Hematopoietic multipotent progenitor cell (in vitro differentiated cells): ENCODE measurements at regions not wholly inside any gene's neighbourhood (a gene's known extent, or its start where the extent isn't known, plus 50 kb on each side); places are given as distances from the start of the nearest gene placed in this dataset.

Experiments
- DNase-seq, 3 donors: peaks; one replicate each; pipeline ENCODE4 v3.0.0-alpha.2; 2011 to 2015; ENCODE audit warnings: low read depth in 2 of 3, low spot score in 2 of 3

DNA sequence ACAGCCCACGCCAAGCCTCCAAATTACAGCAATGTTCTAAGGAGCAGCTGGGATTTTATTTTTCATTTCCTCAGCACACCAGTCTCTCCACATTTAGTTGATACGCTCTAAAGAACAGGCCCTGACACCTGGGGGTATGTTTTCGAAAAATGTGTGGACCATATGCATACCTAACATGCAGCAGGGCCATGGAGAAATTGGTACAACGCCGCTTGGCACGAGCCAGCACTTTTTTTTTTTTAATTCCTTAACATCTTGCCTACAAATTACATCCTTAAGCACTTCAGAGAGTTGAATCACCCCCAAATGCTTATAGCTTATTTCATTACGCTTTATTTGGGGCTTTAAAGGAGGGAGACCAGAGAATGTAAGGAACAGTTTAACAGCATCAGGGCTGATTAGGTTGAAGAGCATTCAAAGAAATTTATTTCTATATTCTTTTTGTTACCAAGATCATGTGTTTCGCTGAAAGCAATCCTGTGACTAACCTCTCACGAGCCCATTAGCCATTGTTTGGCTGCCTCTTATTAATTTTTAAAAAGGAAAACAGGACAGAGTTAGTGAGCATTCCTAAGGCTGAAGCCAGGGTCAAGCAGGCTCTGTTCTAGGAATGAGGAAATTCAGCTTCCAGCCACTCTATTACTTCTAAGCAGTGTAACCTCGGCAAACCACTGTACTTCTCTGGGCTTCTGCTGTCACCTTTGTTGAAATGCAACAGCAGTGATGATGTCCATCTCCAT is 173.8 kb downstream of the ACTL7B start:
- no peak for DNase-seq

GRCh38 chr9:108680946-108681345 is 174.8 kb downstream of the ACTL7B start:
- DNase-seq = no peak

- DNase-seq = no peak
These were observed 178.0 kb downstream of the ACTL7B start for GRCh38 chr9:108677776-108678175.

DNA sequence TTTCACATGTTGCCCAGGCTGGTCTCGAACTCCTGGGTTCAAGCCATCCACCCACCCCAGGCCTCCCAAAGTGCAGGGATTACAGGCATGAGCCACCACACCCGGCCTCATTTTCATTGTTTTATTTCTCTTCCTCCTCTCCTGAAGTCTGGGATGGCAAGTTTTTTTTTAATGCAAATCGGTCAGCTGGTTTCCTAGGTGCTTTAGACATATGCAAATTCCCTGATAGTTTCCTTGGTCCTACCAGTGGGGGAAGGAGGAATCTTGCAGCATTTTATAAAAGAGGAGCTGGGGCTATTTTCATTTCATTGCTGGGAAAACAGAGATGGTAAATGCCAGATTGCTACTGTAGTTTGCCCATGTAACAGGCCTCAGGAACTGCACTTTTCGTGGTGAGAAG is 179.4 kb downstream of the ACTL7B start:
- no peak for DNase-seq

GRCh38 chr9:108675708-108676107 is 180.1 kb downstream of the ACTL7B start:
- no peak for DNase-seq

DNA sequence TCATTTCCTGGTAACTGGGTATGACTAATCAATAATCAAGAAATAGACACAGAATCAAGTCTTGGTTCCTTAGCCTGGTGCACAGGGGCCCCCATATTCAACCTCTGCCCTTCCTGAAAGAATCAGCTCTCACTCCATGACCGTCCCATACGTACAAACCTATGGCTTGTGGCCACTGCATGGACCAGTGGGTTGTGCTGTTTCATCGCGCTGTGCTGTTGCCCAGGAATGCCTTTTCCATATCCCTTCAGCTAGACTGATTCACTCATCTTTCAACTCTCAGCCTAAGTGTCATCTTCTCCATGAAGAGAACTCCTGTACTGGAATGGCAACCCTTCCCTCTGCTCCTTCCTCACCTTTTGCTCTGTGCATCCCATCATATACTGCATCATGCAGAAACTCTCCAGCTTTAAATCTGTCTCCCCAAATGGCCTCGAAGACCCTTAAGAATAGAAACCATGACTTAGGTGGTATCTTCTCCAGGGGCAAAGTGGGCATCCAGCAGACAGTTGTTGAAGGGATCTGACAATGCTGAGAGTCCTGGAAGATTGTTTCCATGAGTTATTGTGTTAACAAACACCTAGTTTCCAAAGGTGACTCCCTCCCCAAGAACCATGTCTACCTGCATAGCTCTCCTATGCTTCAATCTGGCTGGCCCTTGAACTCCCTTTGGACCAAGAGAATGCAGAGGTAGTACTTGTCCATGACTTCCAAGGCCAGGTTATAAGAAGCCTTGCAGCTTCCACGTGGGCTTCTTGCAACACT is 180.8 kb downstream of the ACTL7B start:
- no peak for DNase-seq

DNA sequence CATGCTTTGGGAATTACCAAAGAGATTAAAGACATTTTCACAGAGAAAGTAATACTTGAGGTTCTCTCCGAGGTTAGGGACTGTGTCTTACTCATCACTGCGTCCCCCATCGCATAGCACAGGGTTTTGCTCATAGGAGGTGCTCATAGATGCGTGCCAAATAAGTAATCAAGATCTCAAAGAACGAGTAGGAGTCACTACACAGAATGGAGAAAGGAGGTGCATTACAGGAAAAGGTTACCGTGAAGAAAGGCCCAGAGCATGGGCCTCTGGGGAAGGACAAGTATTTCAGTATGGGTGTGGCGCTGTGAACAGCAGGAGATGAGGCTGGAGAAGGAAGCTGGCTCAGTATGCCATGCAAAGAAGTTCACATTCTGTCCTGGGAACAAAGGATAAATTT is 182.4 kb downstream of the ACTL7B start:
- DNase-seq = no peak

GRCh38 chr9:108672475-108673190 is 183.2 kb downstream of the ACTL7B start:
- no peak for DNase-seq

DNA sequence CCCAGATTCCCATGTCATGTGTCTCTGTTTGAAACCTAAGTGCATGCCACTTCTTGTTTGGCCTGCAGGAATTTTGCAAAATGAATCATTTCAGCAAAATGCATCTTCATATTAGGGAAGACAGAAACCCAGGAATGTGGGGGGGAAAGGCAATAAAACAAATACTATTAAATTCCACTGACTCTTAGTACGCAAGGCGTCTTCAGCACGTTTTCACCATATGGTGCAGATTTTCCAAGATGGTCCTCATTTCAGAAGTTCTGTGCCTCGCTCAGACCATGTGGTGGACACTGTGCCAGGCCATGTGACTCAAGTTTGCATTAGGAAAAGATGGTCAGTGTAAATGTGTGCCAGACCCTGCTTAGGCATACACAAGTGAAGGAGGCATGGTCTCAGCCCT is 184.0 kb downstream of the ACTL7B start:
- no peak for DNase-seq

GRCh38 chr9:108671176-108671575 is 184.6 kb downstream of the ACTL7B start:
- peak in 2 of 3 donors; percentile 8 to 65 for DNase-seq

GRCh38 chr9:108668938-108669335 is 186.8 kb downstream of the ACTL7B start:
- DNase-seq = no peak

- no peak for DNase-seq
These were observed 187.4 kb downstream of the ACTL7B start for GRCh38 chr9:108668191-108668937.

DNA sequence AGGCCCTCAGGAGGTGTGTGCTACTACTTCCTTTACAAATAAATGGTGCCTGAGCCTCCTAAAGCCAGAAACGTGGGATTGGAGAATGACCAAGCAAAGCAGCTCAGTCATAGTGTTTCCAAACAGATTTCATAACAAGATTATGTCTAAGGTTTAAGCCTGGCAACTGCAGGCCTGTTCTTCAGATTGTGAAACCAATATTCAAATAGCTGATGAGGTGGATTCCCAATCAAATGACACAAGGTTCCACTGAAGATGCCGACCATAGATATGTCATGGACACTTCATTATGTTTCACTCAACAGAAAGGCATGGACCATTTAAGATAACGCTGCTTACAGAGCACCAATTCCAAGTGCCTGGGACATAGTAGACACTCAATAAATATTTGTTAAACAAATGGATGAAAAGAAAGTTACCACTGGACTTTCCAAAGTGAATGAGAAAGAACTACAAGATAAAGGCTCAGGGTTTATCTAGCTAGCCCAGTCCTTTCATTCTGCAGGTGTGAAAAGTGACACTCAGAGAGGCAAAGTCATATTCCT is 189.5 kb downstream of the ACTL7B start:
- DNase-seq = no peak

DNA sequence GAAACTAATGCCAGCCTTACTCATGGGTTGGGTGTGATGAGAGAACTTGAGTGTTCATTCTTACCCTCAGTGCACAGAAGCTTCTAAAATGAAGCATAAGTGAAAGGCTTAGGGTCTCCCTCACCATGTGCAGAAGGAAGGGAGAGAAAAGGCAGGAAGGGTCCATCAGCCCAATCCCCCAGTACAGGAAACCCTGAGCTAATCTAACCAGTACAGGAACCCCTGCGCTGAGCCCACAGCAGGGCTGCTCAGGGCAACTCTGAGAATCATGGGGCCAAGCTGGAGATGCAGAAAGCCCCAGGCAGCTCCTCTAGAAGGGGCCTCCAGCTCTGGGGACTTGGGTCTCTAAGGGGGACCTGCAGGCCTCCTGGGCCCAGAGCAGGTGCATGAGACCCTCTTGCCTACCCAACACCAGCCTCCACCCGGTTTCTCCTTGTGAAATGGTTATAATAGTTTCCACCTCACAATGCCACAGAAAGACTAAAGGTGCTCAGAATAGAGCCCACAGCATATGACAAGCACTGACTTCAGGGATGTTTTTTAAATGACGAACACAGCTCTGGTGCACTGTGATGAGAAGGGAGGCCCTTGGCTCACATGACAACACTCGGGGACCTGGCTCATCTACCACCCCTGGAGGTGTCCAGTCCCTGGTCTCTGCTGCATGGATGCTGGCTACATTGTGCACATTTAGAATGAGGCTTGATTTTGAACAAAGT is 190.1 kb downstream of the ACTL7B start:
- DNase-seq = peak in 1 of 3 donors; percentile 75

- no peak for DNase-seq
These were observed 191.2 kb downstream of the ACTL7B start for GRCh38 chr9:108664309-108665255.

- no peak for DNase-seq
These were observed 192.4 kb downstream of the ACTL7B start for GRCh38 chr9:108663422-108663821.

GRCh38 chr9:108662956-108663355 is 192.8 kb downstream of the ACTL7B start:
- no peak for DNase-seq

GRCh38 chr9:108662091-108662875 is 193.5 kb downstream of the ACTL7B start:
- peak in 1 of 3 donors; percentile 63 for DNase-seq
